ENCODE measurements at regions not wholly inside any gene's neighbourhood (a gene's known extent, or its start where the extent isn't known, plus 50 kb on each side); places are given as distances from the start of the nearest gene placed in this dataset.

DNA sequence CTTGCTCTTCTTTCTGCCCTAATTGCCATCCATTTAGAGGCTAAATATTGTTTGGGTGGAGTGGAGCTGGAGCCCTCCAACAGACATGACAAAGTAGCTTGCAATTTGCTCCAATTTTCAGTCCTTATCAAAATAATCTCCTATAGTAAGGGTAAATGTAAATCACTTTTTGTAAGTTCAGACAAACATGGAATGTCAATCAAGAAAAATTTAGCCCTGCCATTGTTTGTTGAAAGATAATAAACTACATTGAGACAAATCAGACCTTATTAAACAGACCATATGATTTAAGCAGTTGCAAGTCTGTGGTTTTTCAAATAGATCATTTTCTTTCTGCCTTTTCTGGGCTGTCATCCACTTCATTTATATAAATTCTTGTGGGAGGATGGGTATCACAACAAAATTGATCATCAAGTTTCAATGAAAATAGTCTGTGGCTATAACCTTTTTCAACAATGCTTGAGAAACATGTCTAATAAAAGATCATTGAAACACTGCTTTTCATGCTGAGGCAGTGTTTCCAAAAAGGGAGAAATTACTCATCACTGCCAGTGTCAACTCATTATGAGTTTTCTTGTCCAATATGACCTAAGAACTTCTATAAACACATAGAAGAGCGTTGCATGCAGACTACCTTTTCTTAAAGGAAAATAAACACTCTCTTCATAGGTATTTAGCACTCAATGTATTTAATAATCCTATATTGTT lies 1152.0 kb upstream of the B3GALT2 start:
- TF ChIP-seq, protein P1, sequence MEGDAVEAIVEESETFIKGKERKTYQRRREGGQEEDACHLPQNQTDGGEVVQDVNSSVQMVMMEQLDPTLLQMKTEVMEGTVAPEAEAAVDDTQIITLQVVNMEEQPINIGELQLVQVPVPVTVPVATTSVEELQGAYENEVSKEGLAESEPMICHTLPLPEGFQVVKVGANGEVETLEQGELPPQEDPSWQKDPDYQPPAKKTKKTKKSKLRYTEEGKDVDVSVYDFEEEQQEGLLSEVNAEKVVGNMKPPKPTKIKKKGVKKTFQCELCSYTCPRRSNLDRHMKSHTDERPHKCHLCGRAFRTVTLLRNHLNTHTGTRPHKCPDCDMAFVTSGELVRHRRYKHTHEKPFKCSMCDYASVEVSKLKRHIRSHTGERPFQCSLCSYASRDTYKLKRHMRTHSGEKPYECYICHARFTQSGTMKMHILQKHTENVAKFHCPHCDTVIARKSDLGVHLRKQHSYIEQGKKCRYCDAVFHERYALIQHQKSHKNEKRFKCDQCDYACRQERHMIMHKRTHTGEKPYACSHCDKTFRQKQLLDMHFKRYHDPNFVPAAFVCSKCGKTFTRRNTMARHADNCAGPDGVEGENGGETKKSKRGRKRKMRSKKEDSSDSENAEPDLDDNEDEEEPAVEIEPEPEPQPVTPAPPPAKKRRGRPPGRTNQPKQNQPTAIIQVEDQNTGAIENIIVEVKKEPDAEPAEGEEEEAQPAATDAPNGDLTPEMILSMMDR (IDR thresholded peaks at IDR 0.05; ENCODE audit: insufficient read depth, low read length, severe bottlenecking) = no peak
- Histone ChIP-seq H3K36me3 (ENCODE audit: control insufficient read depth, insufficient read depth, low read length) (no peaks in the 10 kb centered on the region), H3K27me3 (ENCODE audit: control insufficient read depth, insufficient read depth, low read length) (no peaks in the 10 kb centered on the region), H3K4me3 (ENCODE audit: low read depth, low read length) (no peak overlapping the region)
- peak; percentile 30 for DNase-seq (ENCODE audit: low read depth)
- FAIRE-seq = no peak

DNA sequence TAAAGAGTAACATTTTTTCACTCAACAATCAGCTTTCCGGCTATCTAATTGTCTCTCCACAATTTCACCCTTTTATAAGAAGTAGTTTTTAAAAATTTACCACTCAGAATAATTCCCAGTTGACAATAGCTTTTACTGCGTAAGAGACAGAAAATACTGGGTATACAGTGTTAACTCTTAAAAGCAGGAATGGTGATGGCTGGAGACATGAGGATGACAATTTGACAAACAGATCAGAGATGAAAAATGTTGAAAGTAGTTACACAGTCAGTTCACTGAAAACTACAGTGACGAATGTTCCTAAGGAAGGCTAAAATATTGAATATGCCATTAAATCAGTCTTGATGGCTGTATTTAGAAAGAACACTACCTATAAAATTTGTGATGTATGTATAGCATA lies 1146.8 kb upstream of the B3GALT2 start:
- no peaks in the 10 kb centered on the region for H3K27me3 ChIP-seq (ENCODE audit: control insufficient read depth, insufficient read depth, low read length)
- H3K4me3 ChIP-seq (ENCODE audit: low read depth, low read length) = no peak overlapping the region
- no peak for DNase-seq (ENCODE audit: low read depth)
- FAIRE-seq = no peak
- TF ChIP-seq, protein P1 (IDR thresholded peaks at IDR 0.05; ENCODE audit: insufficient read depth, low read length, severe bottlenecking) = no peak
- H3K36me3 ChIP-seq (ENCODE audit: control insufficient read depth, insufficient read depth, low read length) = no peaks in the 10 kb centered on the region

DNA sequence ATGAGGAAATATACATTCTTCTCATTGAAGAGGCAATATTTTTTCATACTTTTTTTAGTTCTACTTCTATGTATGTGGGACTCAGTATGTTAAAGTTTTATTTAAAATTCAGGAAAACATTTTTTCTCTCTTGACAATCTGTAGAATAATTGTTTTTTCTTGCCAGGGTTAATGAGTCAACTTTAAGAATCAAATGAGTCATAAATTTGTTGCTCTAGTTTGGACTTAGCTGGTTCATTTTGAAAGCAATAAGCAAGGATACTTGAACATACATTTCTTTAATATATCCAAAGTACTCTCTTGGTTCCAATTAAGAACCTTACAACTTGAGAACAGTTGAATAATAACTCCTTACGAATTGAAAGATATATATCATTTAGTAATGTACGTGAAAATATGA lies 1145.3 kb upstream of the B3GALT2 start:
- FAIRE-seq (no peak), DNase-seq (ENCODE audit: low read depth) (peak; percentile 35)
- Histone ChIP-seq H3K4me3 (ENCODE audit: low read depth, low read length) (no peak overlapping the region), H3K36me3 (ENCODE audit: control insufficient read depth, insufficient read depth, low read length) (no peaks in the 10 kb centered on the region), H3K27me3 (ENCODE audit: control insufficient read depth, insufficient read depth, low read length) (no peaks in the 10 kb centered on the region)
- TF ChIP-seq, protein P1 (IDR thresholded peaks at IDR 0.05; ENCODE audit: insufficient read depth, low read length, severe bottlenecking) = no peak

DNA sequence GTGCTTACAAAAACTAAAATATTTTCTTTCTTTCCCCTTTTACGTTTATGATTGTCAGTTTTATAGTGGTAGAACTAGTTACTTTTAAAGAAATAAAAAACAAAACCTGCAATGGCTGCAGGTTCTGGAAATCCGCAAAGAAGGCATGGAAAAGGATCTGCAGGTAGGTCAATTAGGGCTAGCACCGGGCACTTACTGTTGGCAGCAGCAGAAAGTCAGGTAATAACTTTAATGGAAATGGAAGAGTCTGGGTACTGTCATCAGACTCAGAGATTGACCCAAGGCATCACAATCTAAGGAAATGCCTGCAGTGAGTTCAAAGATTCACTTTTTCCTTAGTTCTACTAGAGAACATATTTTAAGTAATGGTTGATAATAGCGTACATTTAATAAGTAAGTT lies 1136.3 kb upstream of the B3GALT2 start:
- no peaks in the 10 kb centered on the region for H3K36me3 ChIP-seq (ENCODE audit: control insufficient read depth, insufficient read depth, low read length)
- DNase-seq (ENCODE audit: low read depth) = no peak
- no peak for FAIRE-seq
- H3K4me3 ChIP-seq (ENCODE audit: low read depth, low read length) = no peak overlapping the region
- no peaks in the 10 kb centered on the region for H3K27me3 ChIP-seq (ENCODE audit: control insufficient read depth, insufficient read depth, low read length)
- TF ChIP-seq, protein P1 (IDR thresholded peaks at IDR 0.05; ENCODE audit: insufficient read depth, low read length, severe bottlenecking) = no peak

DNA sequence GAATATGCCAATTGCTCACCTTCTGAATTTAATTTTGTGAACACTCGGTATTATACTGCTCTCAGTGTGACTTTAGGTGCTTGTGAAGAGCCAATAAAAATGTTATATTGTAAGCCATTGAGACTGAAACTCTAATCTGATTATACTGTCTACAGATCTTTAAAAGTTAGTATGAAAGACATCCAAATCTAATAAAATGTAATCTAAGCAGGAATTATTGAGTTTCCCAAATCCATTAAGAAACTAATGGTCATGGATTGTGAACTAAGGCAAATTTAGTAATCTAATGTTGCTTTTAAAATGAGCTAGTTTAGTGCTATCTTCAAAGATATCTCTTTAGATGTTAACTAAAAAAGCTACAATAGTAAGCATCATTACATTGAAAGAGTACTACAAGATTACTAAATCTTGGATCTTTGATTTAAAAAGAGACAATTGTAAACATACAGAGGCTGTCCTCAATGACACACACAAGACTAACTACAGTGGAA lies 1132.4 kb upstream of the B3GALT2 start:
- no peaks in the 10 kb centered on the region for H3K27me3 ChIP-seq (ENCODE audit: control insufficient read depth, insufficient read depth, low read length)
- no peaks in the 10 kb centered on the region for H3K36me3 ChIP-seq (ENCODE audit: control insufficient read depth, insufficient read depth, low read length)
- FAIRE-seq (no peak), DNase-seq (ENCODE audit: low read depth) (no peak)
- no peak overlapping the region for H3K4me3 ChIP-seq (ENCODE audit: low read depth, low read length)
- TF ChIP-seq, protein P1 (IDR thresholded peaks at IDR 0.05; ENCODE audit: insufficient read depth, low read length, severe bottlenecking) = no peak

DNA sequence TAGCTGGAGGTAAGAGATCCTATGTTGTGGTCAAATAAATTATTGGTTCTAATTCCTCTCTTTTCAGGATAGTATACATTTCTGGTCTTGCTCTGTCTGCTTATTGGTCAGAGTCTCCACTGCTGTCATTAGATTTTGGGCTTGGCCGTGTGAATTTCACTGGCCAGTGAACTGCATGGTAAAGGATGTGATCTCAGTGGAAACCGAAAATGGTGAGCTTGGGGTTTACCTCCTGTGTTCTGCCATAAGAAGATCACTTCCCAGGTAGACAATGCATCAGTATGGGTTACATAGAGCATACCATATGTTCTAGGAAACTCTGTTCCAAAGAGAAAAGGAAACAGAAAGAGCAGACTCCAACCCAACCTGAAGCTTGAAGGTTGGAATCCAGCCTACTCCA lies 1123.3 kb upstream of the B3GALT2 start:
- no peak for FAIRE-seq
- H3K27me3 ChIP-seq (ENCODE audit: control insufficient read depth, insufficient read depth, low read length) = no peaks in the 10 kb centered on the region
- H3K36me3 ChIP-seq (ENCODE audit: control insufficient read depth, insufficient read depth, low read length) = no peaks in the 10 kb centered on the region
- TF ChIP-seq, protein P1 (IDR thresholded peaks at IDR 0.05; ENCODE audit: insufficient read depth, low read length, severe bottlenecking) = no peak
- no peak for DNase-seq (ENCODE audit: low read depth)
- H3K4me3 ChIP-seq (ENCODE audit: low read depth, low read length) = no peak overlapping the region

Data from bronchial epithelial cell (primary cell).